CD4-positive, alpha-beta T cell treated with Interleukin-10 for 1 hour (primary cell): ENCODE measurements at regions not wholly inside any gene's neighbourhood (a gene's known extent, or its start where the extent isn't known, plus 50 kb on each side); places are given as distances from the start of the nearest gene placed in this dataset.

Experiments used
- DNase-seq: peaks from one replicate; pipeline ENCODE4 v3.0.0-alpha.2; 2020

- DNase-seq: no peak
Observed at GRCh38 chr6:28741363-28741762, 182.4 kb downstream of the TRIM27 start.

GRCh38 chr6:28742668-28743270, 181.0 kb downstream of the TRIM27 start:
- DNase-seq: no peak

- DNase-seq: no peak
Observed at GRCh38 chr6:28743271-28743789, 180.5 kb downstream of the TRIM27 start.

- DNase-seq: no peak
Observed at GRCh38 chr6:28747083-28747630, 176.6 kb downstream of the TRIM27 start.

- no peak for DNase-seq
Observed at GRCh38 chr6:28747631-28748157, 176.1 kb downstream of the TRIM27 start.

- no peak for DNase-seq
Observed at GRCh38 chr6:28748192-28748591, 175.6 kb downstream of the TRIM27 start.

- no peak for DNase-seq
Observed at GRCh38 chr6:28750926-28751458, 172.8 kb downstream of the TRIM27 start.

- DNase-seq: no peak
Observed at GRCh38 chr6:28751514-28751913, 172.3 kb downstream of the TRIM27 start.

GRCh38 chr6:28751963-28752350, 171.8 kb downstream of the TRIM27 start:
- DNase-seq: no peak

GRCh38 chr6:28757429-28758045, 166.2 kb downstream of the TRIM27 start:
- no peak for DNase-seq

- DNase-seq: no peak
Observed at GRCh38 chr6:28758046-28758817, 165.6 kb downstream of the TRIM27 start.

GRCh38 chr6:28758818-28759235, 165.0 kb downstream of the TRIM27 start:
- no peak for DNase-seq

- no peak for DNase-seq
Observed at GRCh38 chr6:28764014-28764723, 159.6 kb downstream of the TRIM27 start.

GRCh38 chr6:28764761-28765282, 159.0 kb downstream of the TRIM27 start:
- DNase-seq: no peak

GRCh38 chr6:28765978-28766351, 157.8 kb downstream of the TRIM27 start:
- no peak for DNase-seq

GRCh38 chr6:28766426-28766825, 157.4 kb downstream of the TRIM27 start:
- no peak for DNase-seq

- DNase-seq: no peak
Observed at GRCh38 chr6:28767133-28767532, 156.7 kb downstream of the TRIM27 start.

GRCh38 chr6:28767691-28768090, 156.1 kb downstream of the TRIM27 start:
- no peak for DNase-seq

GRCh38 chr6:28768187-28768913, 155.4 kb downstream of the TRIM27 start:
- DNase-seq: no peak

- no peak for DNase-seq
Observed at GRCh38 chr6:28769626-28770402, 154.0 kb downstream of the TRIM27 start.

GRCh38 chr6:28770732-28771131, 153.1 kb downstream of the TRIM27 start:
- DNase-seq: no peak
